HG02763 (cell line): ENCODE measurements at regions not wholly inside any gene's neighbourhood (a gene's known extent, or its start where the extent isn't known, plus 50 kb on each side); places are given as distances from the start of the nearest gene placed in this dataset.
"Not testable (repeated sequence)": the region's sequence is repeated elsewhere in the genome, so short reads cannot be mapped to it uniquely, and the experiment has no call there.

Experiments
- ATAC-seq: cut with Tn5 transposase; IDR thresholded peaks from one replicate; pipeline ENCODE4 v1.9.1; 2021; ENCODE audit warnings: mild to moderate bottlenecking, moderate library complexity; ENCODE audit not compliant: unreplicated experiment

GRCh38 chr16:65716737-65717700 is 595.2 kb upstream of the CDH11 start:
- ATAC-seq: no peak

- ATAC-seq: no peak
Observed at GRCh38 chr16:65713181-65713808, 591.4 kb upstream of the CDH11 start.

- ATAC-seq: no peak
Observed at GRCh38 chr16:65710107-65710506, 588.2 kb upstream of the CDH11 start.

- no peak for ATAC-seq
Observed at GRCh38 chr16:65704866-65705265, 583.0 kb upstream of the CDH11 start.

GRCh38 chr16:65702707-65703402 is 581.0 kb upstream of the CDH11 start:
- no peak for ATAC-seq

- no peak for ATAC-seq
Observed at GRCh38 chr16:65700596-65700995, 578.7 kb upstream of the CDH11 start.

- no peak for ATAC-seq
Observed at GRCh38 chr16:65698791-65699321, 577.0 kb upstream of the CDH11 start.

GRCh38 chr16:65697521-65697920 is 575.7 kb upstream of the CDH11 start:
- no peak for ATAC-seq

- no peak for ATAC-seq
Observed at GRCh38 chr16:65697065-65697464, 575.2 kb upstream of the CDH11 start.

- not testable (repeated sequence) for ATAC-seq
Observed at GRCh38 chr16:65691846-65692245, 570.0 kb upstream of the CDH11 start.

- no peak for ATAC-seq
Observed at GRCh38 chr16:65689726-65690125, 567.9 kb upstream of the CDH11 start.

- ATAC-seq: no peak
Observed at GRCh38 chr16:65688301-65688700, 566.4 kb upstream of the CDH11 start.

GRCh38 chr16:65684230-65684629 is 562.4 kb upstream of the CDH11 start:
- no peak for ATAC-seq

- no peak for ATAC-seq
Observed at GRCh38 chr16:65681406-65681805, 559.5 kb upstream of the CDH11 start.

- no peak for ATAC-seq
Observed at GRCh38 chr16:65679785-65680184, 557.9 kb upstream of the CDH11 start.

GRCh38 chr16:65675161-65675560 is 553.3 kb upstream of the CDH11 start:
- no peak for ATAC-seq

GRCh38 chr16:65672960-65673359 is 551.1 kb upstream of the CDH11 start:
- no peak for ATAC-seq

GRCh38 chr16:65671071-65671470 is 549.2 kb upstream of the CDH11 start:
- ATAC-seq: no peak

- no peak for ATAC-seq
Observed at GRCh38 chr16:65668064-65668595, 546.3 kb upstream of the CDH11 start.

GRCh38 chr16:65667011-65667578 is 545.2 kb upstream of the CDH11 start:
- no peak for ATAC-seq
